NCI-H1436 treated with DMSO at 0.1 percent for 48 hours (cell line): ENCODE measurements at regions not wholly inside any gene's neighbourhood (a gene's known extent, or its start where the extent isn't known, plus 50 kb on each side); places are given as distances from the start of the nearest gene placed in this dataset.

Source experiments
- DNase-seq: peaks from one replicate; lab custom pipeline; 2025; lab: John Stamatoyannopoulos, UW

GRCh38 chr3:68467465-68467864 is 464.9 kb downstream of the TAFA4 start:
- DNase-seq = no peak

GRCh38 chr3:68458581-68458980 is 473.8 kb downstream of the TAFA4 start:
- DNase-seq = no peak

- DNase-seq = no peak
Observed at GRCh38 chr3:68448510-68449383, 483.6 kb downstream of the TAFA4 start.

- DNase-seq = no peak
Observed at GRCh38 chr3:68447885-68448284, 484.5 kb downstream of the TAFA4 start.

GRCh38 chr3:68441054-68441453 is 491.3 kb downstream of the TAFA4 start:
- DNase-seq = no peak

GRCh38 chr3:68436619-68437401 is 495.5 kb downstream of the TAFA4 start:
- DNase-seq = no peak

GRCh38 chr3:68428495-68428894 is 503.9 kb downstream of the TAFA4 start:
- DNase-seq = no peak

GRCh38 chr3:68424796-68425460 is 507.4 kb downstream of the TAFA4 start:
- DNase-seq = no peak

- DNase-seq = no peak
Observed at GRCh38 chr3:68408626-68409025, 523.7 kb downstream of the TAFA4 start.

- no peak for DNase-seq
Observed at GRCh38 chr3:68403741-68404140, 528.6 kb downstream of the TAFA4 start.

GRCh38 chr3:68402235-68402918 is 530.0 kb downstream of the TAFA4 start:
- no peak for DNase-seq

GRCh38 chr3:68378631-68379030 is 553.7 kb downstream of the TAFA4 start:
- no peak for DNase-seq

GRCh38 chr3:68373727-68374126 is 558.6 kb downstream of the TAFA4 start:
- no peak for DNase-seq

- no peak for DNase-seq
Observed at GRCh38 chr3:68363796-68364195, 568.6 kb downstream of the TAFA4 start.

GRCh38 chr3:68360492-68360891 is 571.9 kb downstream of the TAFA4 start:
- no peak for DNase-seq

GRCh38 chr3:68345781-68346180 is 586.6 kb downstream of the TAFA4 start:
- DNase-seq = no peak

- DNase-seq = no peak
Observed at GRCh38 chr3:68342426-68342825, 589.9 kb downstream of the TAFA4 start.

- no peak for DNase-seq
Observed at GRCh38 chr3:68336042-68336441, 596.3 kb downstream of the TAFA4 start.

- no peak for DNase-seq
Observed at GRCh38 chr3:68334367-68334986, 597.9 kb downstream of the TAFA4 start.

- no peak for DNase-seq
Observed at GRCh38 chr3:68328049-68328448, 604.3 kb downstream of the TAFA4 start.

GRCh38 chr3:68315964-68316363 is 616.4 kb downstream of the TAFA4 start:
- DNase-seq = no peak

- DNase-seq = no peak
Observed at GRCh38 chr3:68315546-68315945, 616.8 kb downstream of the TAFA4 start.
